K562 (cell line): ENCODE measurements at regions not wholly inside any gene's neighbourhood (a gene's known extent, or its start where the extent isn't known, plus 50 kb on each side); places are given as distances from the start of the nearest gene placed in this dataset.

Experiments
- ATAC-seq: fragments of 200-7000 bp; cut with Tn5 transposase; 3 replicates; pipeline ENCODE4 v1.9.1; 2020; ENCODE audit warnings: moderate library complexity
- BruUV-seq: library from RNA; stranded (reverse); fragments of 400-500 nt; replicated peaks from 2 replicates; lab custom pipeline; 2021; lab: Mats Ljungman, UMichigan
- CTCF ChIA-PET: fragments of 300-600 bp; formaldehyde crosslinking; extraction: SDS; loops from one replicate; lab custom pipeline; 2021; ENCODE audit warnings: low intra/inter-chr PET ratio; lab: Yijun Ruan, JAX
- POLR2A ChIA-PET: fragments of 300-600, 350-650 bp; sonication (Branson Sonifier 250); formaldehyde crosslinking; extraction: SDS; loops from one replicate; lab custom pipeline; 2021; ENCODE audit warnings: antibody characterized with exemption, inconsistent platforms; lab: Yijun Ruan, JAX
- DNase-seq, 4 experiments: peaks; one replicate each; pipeline versions ENCODE4 v3.0.0 to v3.0.0-alpha.2; 2011 to 2018; ENCODE audit warnings: low spot score in 3 of 4, mixed read lengths in 3 of 4; ENCODE audit errors: extremely low read depth in 1 of 4
- FAIRE-seq: peaks from 2 replicates; lab custom pipeline; 2011; peaks lifted over from hg19 to GRCh38; lab: Jason Lieb, UNC
- H2AFZ ChIP-seq: 2 replicates; pipeline ENCODE4 v1.6.0; 2011; ENCODE audit warnings: low read depth, low read length, control low read depth, inconsistent platforms
- H3K27ac ChIP-seq: fragments of 200-600 bp; 3 replicates; pipeline ENCODE4 v1.8.0; 2011; ENCODE audit warnings: low read depth, mild to moderate bottlenecking, control low read depth, inconsistent platforms, low read length, moderate library complexity, mixed read lengths; ENCODE audit errors: extremely low read depth
- H3K27me3 ChIP-seq, 2 experiments: fragments of 300-600 bp in 1 of 2; 2 replicates in 1 of 2; 3 replicates in 1 of 2; pipeline versions ENCODE4 v1.6.0 to v1.8.0; 2011; ENCODE audit warnings: inconsistent platforms in 2 of 2, low read length in 2 of 2, mild to moderate bottlenecking in 1 of 2, mixed read lengths in 1 of 2, moderate library complexity in 1 of 2; ENCODE audit not compliant: control insufficient read depth in 2 of 2, insufficient read depth in 2 of 2
- H3K36me3 ChIP-seq: fragments of 300-600 bp; 3 replicates; pipeline ENCODE4 v1.8.0; 2011; ENCODE audit warnings: mild to moderate bottlenecking, low read length, inconsistent platforms; ENCODE audit not compliant: control insufficient read depth, insufficient read depth
- H3K4me1 ChIP-seq, 2 experiments: fragments of 200-600 bp in 1 of 2; replicated peaks in 1 of 2; 2 replicates in 1 of 2; 3 replicates in 1 of 2; pipeline versions ENCODE4 v1.5.1 to v1.8.0; 2011; ENCODE audit warnings: inconsistent platforms in 2 of 2, low read length in 2 of 2, mild to moderate bottlenecking in 1 of 2, mixed read lengths in 1 of 2, moderate library complexity in 1 of 2; ENCODE audit not compliant: control insufficient read depth in 2 of 2, insufficient read depth in 2 of 2
- H3K4me2 ChIP-seq: 2 replicates; pipeline ENCODE4 v1.6.1; 2011; ENCODE audit warnings: low read length, control low read depth, inconsistent platforms, mixed read lengths; ENCODE audit not compliant: insufficient read depth
- H3K4me3 ChIP-seq: fragments of 200-600 bp; sonication (generic), shearing (Covaris generic); 2 replicates; pipeline ENCODE4 v1.5.1; 2016; ENCODE audit warnings: control low read depth, inconsistent platforms
- H3K79me2 ChIP-seq: fragments of 200-600 bp; 3 replicates; pipeline ENCODE4 v1.8.0; 2011; ENCODE audit warnings: low read length, inconsistent platforms; ENCODE audit not compliant: control insufficient read depth, insufficient read depth
- H3K9ac ChIP-seq, 2 experiments: 2 replicates each; pipeline versions ENCODE4 v1.6.0 to v1.6.1; 2011; ENCODE audit warnings: low read depth in 2 of 2, low read length in 2 of 2, control low read depth in 1 of 2, inconsistent platforms in 1 of 2, mild to moderate bottlenecking in 1 of 2, mixed read lengths in 1 of 2; ENCODE audit not compliant: insufficient read depth in 1 of 2
- H3K9me1 ChIP-seq: one replicate; pipeline ENCODE4 v1.6.0; 2011; ENCODE audit warnings: inconsistent platforms, mild to moderate bottlenecking, low read length, moderate library complexity; ENCODE audit not compliant: control insufficient read depth, insufficient read depth
- H3K9me3 ChIP-seq: replicated peaks from 2 replicates; pipeline ENCODE4 v1.5.1; 2011; ENCODE audit warnings: low read depth, low read length, inconsistent platforms; ENCODE audit not compliant: control insufficient read depth, insufficient read depth
- H4K20me1 ChIP-seq: replicated peaks from 2 replicates; pipeline ENCODE4 v1.6.1; 2011; ENCODE audit warnings: low read length, inconsistent platforms, mixed read lengths; ENCODE audit not compliant: control insufficient read depth, insufficient read depth
- BHLHE40 ChIP-seq: IDR thresholded peaks from 2 replicates; pipeline ENCODE4 v1.6.1; 2011; ENCODE audit warnings: low read length, improper control_type of control experiment
- FOXA1 ChIP-seq: fragments of 450-650 bp; IDR thresholded peaks from 2 replicates; pipeline ENCODE4 v1.6.1; 2016; ENCODE audit warnings: mild to moderate bottlenecking, borderline replicate concordance
- FOXK2 ChIP-seq, 2 experiments: fragments of 450-650 bp; IDR thresholded peaks in 1 of 2; conservative IDR thresholded peaks in 1 of 2; 2 replicates each; pipeline ENCODE4 v1.6.1; 2016; ENCODE audit warnings: low read depth in 2 of 2, mild to moderate bottlenecking in 1 of 2
- KLF1 ChIP-seq: fragments of 450-650 bp; IDR thresholded peaks from 2 replicates; pipeline ENCODE4 v1.6.1; 2016; ENCODE audit warnings: missing genetic modification characterization, missing compliant biosample characterization
- KLF10 ChIP-seq: fragments of 250-450 bp; sonication (Bioruptor Pico); IDR thresholded peaks from 2 replicates; pipeline ENCODE4 v1.6.1; 2021; ENCODE audit warnings: matching md5 sums
- MCM2 ChIP-seq: fragments of 450-650 bp; IDR thresholded peaks from 2 replicates; pipeline ENCODE4 v1.6.1; 2017; ENCODE audit warnings: low read depth, mild to moderate bottlenecking
- NCOA4 ChIP-seq: fragments of 450-650 bp; IDR thresholded peaks from 2 replicates; pipeline ENCODE4 v1.6.1; 2018; ENCODE audit warnings: mild to moderate bottlenecking; ENCODE audit not compliant: partially characterized antibody
- POLR2G ChIP-seq: fragments of 200-400 bp; formaldehyde crosslinking; IDR thresholded peaks from 2 replicates; pipeline ENCODE4 v1.6.1; 2017; ENCODE audit warnings: low read depth, mild to moderate bottlenecking, antibody characterized with exemption, low read length, moderate library complexity
- PPARD ChIP-seq: fragments of 250-450 bp; sonication (Bioruptor Pico); IDR thresholded peaks from 2 replicates; pipeline ENCODE4 v1.8.0; 2022; ENCODE audit warnings: inconsistent platforms, mild to moderate bottlenecking, moderate library complexity
- SMAD4 ChIP-seq: fragments of 250-450 bp; sonication (Bioruptor Pico); conservative IDR thresholded peaks from 2 replicates; pipeline ENCODE4 v1.8.0; 2021; ENCODE audit warnings: inconsistent platforms, mild to moderate bottlenecking, moderate library complexity
- SMARCC2 ChIP-seq: fragments of 450-650 bp; IDR thresholded peaks from 2 replicates; pipeline ENCODE4 v1.6.1; 2017; ENCODE audit warnings: antibody characterized with exemption, moderate library complexity, mild to moderate bottlenecking, low read depth
- SRSF3 ChIP-seq: fragments of 200-400 bp; formaldehyde crosslinking; IDR thresholded peaks from 2 replicates; pipeline ENCODE4 v1.6.1; 2016; ENCODE audit warnings: mild to moderate bottlenecking, low read length, moderate library complexity; ENCODE audit not compliant: insufficient read depth
- ZNF239 ChIP-seq: fragments of 250-450 bp; sonication (Bioruptor Pico); IDR thresholded peaks from 2 replicates; pipeline ENCODE4 v1.4.0; 2020; ENCODE audit warnings: mild to moderate bottlenecking
- WGBS: fragments of 100-300 bp; shearing (Covaris generic); methylation state at CpG from one replicate; pipeline ENCODE4 v1.1.6; 2016; ENCODE audit warnings: low coverage, mixed read lengths; ENCODE audit not compliant: insufficient coverage; ENCODE audit errors: missing lambda C conversion rate; 5-methylcytosine and 5-hydroxymethylcytosine counted together
- in situ Hi-C: fragments of 300-500 bp; cut with MboI; formaldehyde crosslinking; loops from 4 replicates; pipeline ENCODE4 v1.15.0; 2018; ENCODE audit warnings: inconsistent platforms, mixed read lengths
- intact Hi-C: fragments of 100-400 bp; cut with micrococcal nuclease; formaldehyde crosslinking; loops from 2 replicates; pipeline ENCODE4 v1.14.2; 2022
- TF ChIP-seq, protein P1 (sequence below): fragments of 250-450 bp; sonication (Bioruptor Pico); IDR thresholded peaks from 2 replicates; pipeline ENCODE4 v1.5.0; 2020; ENCODE audit warnings: mild to moderate bottlenecking, borderline replicate concordance
- TF ChIP-seq, protein P2 (sequence below): fragments of 250-450 bp; sonication (Bioruptor Pico); IDR thresholded peaks from 2 replicates; pipeline ENCODE4 v1.8.0; 2022; ENCODE audit warnings: moderate library complexity, mild to moderate bottlenecking, inconsistent platforms
- TF ChIP-seq, protein P3 (sequence below): fragments of 250-450 bp; sonication (Bioruptor Pico); IDR thresholded peaks from 2 replicates; pipeline ENCODE4 v1.9.0; 2021; ENCODE audit warnings: mild to moderate bottlenecking

DNA sequence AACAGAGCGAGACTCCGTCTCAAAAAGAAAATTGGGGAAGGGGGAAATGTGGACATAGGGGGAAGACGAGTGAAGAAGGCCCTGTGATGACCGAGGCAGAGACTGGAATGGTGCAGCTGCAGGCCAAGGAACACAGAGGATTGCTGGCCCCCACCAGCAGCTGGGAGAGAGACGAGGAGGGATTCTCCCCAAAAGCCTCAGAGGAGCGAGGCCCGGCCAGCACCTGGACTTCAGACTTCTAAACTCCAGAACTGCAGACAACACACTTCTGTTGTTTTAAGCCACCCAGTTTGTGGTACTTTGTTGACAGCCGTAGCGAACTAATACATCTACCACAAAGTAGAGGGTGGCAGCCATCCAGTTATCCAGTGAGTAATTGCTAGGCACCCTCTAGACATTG, 124.6 kb downstream of the ATPSCKMT start:
- Histone ChIP-seq H3K4me3 (no peak overlapping the region), H3K9ac (no peak overlapping the region), H3K4me2 (no peak overlapping the region), H3K27ac (no peak overlapping the region), H3K27me3 (peaks cover 0 to 34% of the 10 kb centered on the region in 2 experiments; a peak in 2 of 5 replicates), H3K9me3 (no peaks in the 10 kb centered on the region), H4K20me1 (no peaks in the 10 kb centered on the region), H3K9me1 (no peaks in the 10 kb centered on the region), H3K79me2 (no peaks in the 10 kb centered on the region), H3K36me3 (no peaks in the 10 kb centered on the region), H2AFZ (no peak overlapping the region), H3K4me1 (no peaks in the 10 kb centered on the region)
- FAIRE-seq (no peak), ATAC-seq (no peak), DNase-seq (no peak)
- BruUV-seq, result no TSS peak
- in situ Hi-C loops (no loop called here), intact Hi-C loops (no loop called here)
- TF ChIP-seq FOXA1 (no peak), POLR2G (no peak), ZNF239 (no peak)
- TF ChIP-seq, protein P1, sequence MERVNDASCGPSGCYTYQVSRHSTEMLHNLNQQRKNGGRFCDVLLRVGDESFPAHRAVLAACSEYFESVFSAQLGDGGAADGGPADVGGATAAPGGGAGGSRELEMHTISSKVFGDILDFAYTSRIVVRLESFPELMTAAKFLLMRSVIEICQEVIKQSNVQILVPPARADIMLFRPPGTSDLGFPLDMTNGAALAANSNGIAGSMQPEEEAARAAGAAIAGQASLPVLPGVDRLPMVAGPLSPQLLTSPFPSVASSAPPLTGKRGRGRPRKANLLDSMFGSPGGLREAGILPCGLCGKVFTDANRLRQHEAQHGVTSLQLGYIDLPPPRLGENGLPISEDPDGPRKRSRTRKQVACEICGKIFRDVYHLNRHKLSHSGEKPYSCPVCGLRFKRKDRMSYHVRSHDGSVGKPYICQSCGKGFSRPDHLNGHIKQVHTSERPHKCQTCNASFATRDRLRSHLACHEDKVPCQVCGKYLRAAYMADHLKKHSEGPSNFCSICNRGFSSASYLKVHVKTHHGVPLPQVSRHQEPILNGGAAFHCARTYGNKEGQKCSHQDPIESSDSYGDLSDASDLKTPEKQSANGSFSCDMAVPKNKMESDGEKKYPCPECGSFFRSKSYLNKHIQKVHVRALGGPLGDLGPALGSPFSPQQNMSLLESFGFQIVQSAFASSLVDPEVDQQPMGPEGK (CRISPR knock-in tag), result no peak
- CTCF ChIA-PET, result no interaction called here
- POLR2A ChIA-PET, result no interaction called here
- WGBS, result 0% methylated on average over 8 of the region's 9 CpGs

DNA sequence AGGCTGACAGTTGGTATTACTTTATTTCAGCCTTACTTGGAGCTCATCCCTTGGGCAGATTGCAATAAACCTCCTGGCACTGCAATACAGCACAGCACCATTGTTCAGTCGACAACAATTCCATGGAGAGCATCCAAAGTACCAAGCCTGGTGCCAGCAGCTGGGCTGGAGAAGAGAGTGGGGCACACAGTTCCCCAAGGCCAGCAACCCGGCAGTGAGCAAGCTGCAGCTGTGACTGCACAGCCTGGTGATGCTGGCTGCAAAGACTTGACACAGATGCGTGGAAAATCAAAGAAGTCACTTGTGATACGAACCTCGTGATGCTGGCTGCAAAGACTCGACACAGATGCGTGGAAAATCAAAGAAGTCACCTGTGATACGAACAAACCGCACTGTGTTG, 125.4 kb downstream of the ATPSCKMT start:
- in situ Hi-C loops (no loop called here), intact Hi-C loops (no loop called here)
- H3K27ac ChIP-seq, result no peak overlapping the region
- ATAC-seq (no peak), FAIRE-seq (no peak), DNase-seq (no peak)
- no peak overlapping the region for H3K4me3 ChIP-seq
- H2AFZ ChIP-seq, result no peak overlapping the region
- H3K79me2 ChIP-seq, result no peaks in the 10 kb centered on the region
- no peak overlapping the region for H3K9ac ChIP-seq
- no peaks in the 10 kb centered on the region for H3K9me3 ChIP-seq
- CTCF ChIA-PET, result no interaction called here
- no TSS peak for BruUV-seq
- H4K20me1 ChIP-seq, result no peaks in the 10 kb centered on the region
- H3K27me3 ChIP-seq, result peaks cover 2 to 36% of the 10 kb centered on the region in 2 experiments; a peak in 3 of 5 replicates
- no peaks in the 10 kb centered on the region for H3K9me1 ChIP-seq
- H3K4me2 ChIP-seq, result no peak overlapping the region
- WGBS, result 2% methylated on average over 9 of the region's 9 CpGs
- POLR2A ChIA-PET, result no interaction called here
- H3K4me1 ChIP-seq, result no peaks in the 10 kb centered on the region
- no peaks in the 10 kb centered on the region for H3K36me3 ChIP-seq
- TF ChIP-seq PPARD (CRISPR knock-in tag) (no peak), FOXK2 (conservative IDR thresholded peaks at IDR 0.05 in 1 of 2, IDR thresholded peaks at IDR 0.05 in 1 of 2; ENCODE audit: low read depth in 2 of 2) (no peak), SMARCC2 (no peak), MCM2 (no peak), NCOA4 (no peak), BHLHE40 (no peak), KLF1 (tag) (no peak), KLF10 (CRISPR knock-in tag) (no peak), SRSF3 (no peak), SMAD4 (CRISPR knock-in tag) (no peak)
- TF ChIP-seq, protein P2, sequence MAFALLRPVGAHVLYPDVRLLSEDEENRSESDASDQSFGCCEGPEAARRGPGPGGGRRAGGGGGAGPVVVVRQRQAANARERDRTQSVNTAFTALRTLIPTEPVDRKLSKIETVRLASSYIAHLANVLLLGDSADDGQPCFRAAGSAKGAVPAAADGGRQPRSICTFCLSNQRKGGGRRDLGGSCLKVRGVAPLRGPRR (CRISPR knock-in tag), result no peak
- TF ChIP-seq, protein P3, sequence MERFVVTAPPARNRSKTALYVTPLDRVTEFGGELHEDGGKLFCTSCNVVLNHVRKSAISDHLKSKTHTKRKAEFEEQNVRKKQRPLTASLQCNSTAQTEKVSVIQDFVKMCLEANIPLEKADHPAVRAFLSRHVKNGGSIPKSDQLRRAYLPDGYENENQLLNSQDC (CRISPR knock-in tag), result no peak
